ENCODE measurements at regions not wholly inside any gene's neighbourhood (a gene's known extent, or its start where the extent isn't known, plus 50 kb on each side); places are given as distances from the start of the nearest gene placed in this dataset.

DNA sequence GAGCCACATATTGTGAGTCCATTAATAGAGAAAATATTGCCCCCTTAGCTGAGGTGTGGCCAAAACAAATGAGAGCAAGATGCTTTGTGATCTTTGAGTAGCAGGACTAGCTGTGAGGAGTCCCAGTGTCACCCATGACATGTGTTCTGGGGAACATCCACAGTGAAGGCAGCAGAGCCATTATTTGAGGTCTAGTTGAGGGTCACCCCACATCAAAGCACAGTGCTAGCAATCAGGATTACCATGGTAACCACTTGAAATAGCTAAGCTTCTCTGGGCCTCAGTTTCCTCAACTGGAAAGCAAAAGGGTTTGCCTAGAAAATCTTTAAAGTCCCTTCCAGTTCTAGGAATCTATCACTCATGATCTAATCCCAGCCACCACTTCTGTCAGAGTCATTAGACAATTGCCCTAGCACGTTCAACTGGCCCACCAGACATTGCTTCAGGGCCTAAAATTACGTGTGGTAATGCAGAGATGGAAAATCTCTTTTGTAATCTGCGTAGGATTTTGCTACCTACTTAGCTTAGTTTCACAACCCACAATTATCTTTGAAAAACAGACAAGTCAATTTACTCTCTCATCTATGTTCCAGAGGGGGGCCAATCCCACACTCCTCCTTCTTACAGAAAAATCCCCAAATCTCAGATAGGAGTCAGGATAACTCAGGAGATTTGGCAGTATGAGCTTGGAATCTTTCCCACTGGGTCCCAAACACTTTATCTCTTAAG, 251.2 kb upstream of the EGLN3 start:
- TF ChIP-seq TEAD4 (IDR thresholded peaks at IDR 0.05) (no peak), RAD21 (IDR thresholded peaks at IDR 0.05; ENCODE audit: low read depth) (no peak), EP300 (IDR thresholded peaks at IDR 0.05; ENCODE audit: borderline replicate concordance) (no peak), TAF1 (IDR thresholded peaks at IDR 0.05; ENCODE audit: low read depth) (no peak), CEBPB (IDR thresholded peaks at IDR 0.05) (no peak), FOXM1 (IDR thresholded peaks at IDR 0.05; ENCODE audit: borderline replicate concordance, low read depth) (no peak), TCF12 (IDR thresholded peaks at IDR 0.05; ENCODE audit: low read depth) (no peak), CREB1 (IDR thresholded peaks at IDR 0.05; ENCODE audit: low read depth) (no peak), NFIC (IDR thresholded peaks at IDR 0.05) (no peak), YY1 (IDR thresholded peaks at IDR 0.05; ENCODE audit: low read depth) (no peak)
- TF ChIP-seq, protein P1, sequence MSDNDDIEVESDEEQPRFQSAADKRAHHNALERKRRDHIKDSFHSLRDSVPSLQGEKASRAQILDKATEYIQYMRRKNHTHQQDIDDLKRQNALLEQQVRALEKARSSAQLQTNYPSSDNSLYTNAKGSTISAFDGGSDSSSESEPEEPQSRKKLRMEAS (IDR thresholded peaks at IDR 0.05) = no peak
- TF ChIP-seq, protein P2, sequence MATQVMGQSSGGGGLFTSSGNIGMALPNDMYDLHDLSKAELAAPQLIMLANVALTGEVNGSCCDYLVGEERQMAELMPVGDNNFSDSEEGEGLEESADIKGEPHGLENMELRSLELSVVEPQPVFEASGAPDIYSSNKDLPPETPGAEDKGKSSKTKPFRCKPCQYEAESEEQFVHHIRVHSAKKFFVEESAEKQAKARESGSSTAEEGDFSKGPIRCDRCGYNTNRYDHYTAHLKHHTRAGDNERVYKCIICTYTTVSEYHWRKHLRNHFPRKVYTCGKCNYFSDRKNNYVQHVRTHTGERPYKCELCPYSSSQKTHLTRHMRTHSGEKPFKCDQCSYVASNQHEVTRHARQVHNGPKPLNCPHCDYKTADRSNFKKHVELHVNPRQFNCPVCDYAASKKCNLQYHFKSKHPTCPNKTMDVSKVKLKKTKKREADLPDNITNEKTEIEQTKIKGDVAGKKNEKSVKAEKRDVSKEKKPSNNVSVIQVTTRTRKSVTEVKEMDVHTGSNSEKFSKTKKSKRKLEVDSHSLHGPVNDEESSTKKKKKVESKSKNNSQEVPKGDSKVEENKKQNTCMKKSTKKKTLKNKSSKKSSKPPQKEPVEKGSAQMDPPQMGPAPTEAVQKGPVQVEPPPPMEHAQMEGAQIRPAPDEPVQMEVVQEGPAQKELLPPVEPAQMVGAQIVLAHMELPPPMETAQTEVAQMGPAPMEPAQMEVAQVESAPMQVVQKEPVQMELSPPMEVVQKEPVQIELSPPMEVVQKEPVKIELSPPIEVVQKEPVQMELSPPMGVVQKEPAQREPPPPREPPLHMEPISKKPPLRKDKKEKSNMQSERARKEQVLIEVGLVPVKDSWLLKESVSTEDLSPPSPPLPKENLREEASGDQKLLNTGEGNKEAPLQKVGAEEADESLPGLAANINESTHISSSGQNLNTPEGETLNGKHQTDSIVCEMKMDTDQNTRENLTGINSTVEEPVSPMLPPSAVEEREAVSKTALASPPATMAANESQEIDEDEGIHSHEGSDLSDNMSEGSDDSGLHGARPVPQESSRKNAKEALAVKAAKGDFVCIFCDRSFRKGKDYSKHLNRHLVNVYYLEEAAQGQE (IDR thresholded peaks at IDR 0.05; ENCODE audit: low read depth) = no peak
- TF ChIP-seq, protein P3, sequence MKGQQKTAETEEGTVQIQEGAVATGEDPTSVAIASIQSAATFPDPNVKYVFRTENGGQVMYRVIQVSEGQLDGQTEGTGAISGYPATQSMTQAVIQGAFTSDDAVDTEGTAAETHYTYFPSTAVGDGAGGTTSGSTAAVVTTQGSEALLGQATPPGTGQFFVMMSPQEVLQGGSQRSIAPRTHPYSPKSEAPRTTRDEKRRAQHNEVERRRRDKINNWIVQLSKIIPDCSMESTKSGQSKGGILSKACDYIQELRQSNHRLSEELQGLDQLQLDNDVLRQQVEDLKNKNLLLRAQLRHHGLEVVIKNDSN (IDR thresholded peaks at IDR 0.05) = no peak
